NCI-H187 (cell line): ENCODE measurements at regions not wholly inside any gene's neighbourhood (a gene's known extent, or its start where the extent isn't known, plus 50 kb on each side); places are given as distances from the start of the nearest gene placed in this dataset.
A peak's percentile ranks its signal among the peaks of the same experiment; 100 is the strongest.
"Not testable (repeated sequence)": the region's sequence is repeated elsewhere in the genome, so short reads cannot be mapped to it uniquely, and the experiment has no call there.

Experiments used
- DNase-seq, 2 experiments: peaks; one replicate each; lab custom pipeline; 2025; lab: John Stamatoyannopoulos, UW

- no peak for DNase-seq
These were observed 692.4 kb downstream of the MTRR start for GRCh38 chr5:8561224-8561840.

GRCh38 chr5:8561854-8562253 is 692.9 kb downstream of the MTRR start:
- DNase-seq, result no peak

- not testable (repeated sequence) for DNase-seq
These were observed 694.6 kb downstream of the MTRR start for GRCh38 chr5:8563540-8563939.

DNA sequence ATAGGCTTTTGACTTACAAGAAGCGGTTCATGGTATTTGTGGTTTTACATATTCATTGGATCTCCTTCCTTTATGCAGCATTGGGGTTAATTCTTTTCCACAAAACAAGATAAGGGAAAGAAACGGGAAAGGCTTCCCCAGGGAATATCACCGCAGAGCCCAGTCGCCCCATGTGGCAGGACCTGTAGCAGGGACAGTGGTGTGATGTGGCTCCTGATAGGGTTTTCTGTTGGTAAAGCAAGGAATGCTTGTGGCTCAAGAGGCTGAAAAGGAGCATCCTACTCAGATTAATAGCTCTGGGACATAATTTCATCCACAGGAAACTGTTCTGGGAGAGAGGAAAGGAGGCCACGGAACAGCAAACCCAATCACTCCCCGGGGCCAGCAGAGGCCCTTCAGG is 699.9 kb downstream of the MTRR start:
- DNase-seq, result no peak

GRCh38 chr5:8570528-8570927 is 701.6 kb downstream of the MTRR start:
- no peak for DNase-seq

GRCh38 chr5:8576178-8576577 is 707.2 kb downstream of the MTRR start:
- DNase-seq, result no peak

GRCh38 chr5:8577792-8578191 is 708.8 kb downstream of the MTRR start:
- DNase-seq, result no peak

DNA sequence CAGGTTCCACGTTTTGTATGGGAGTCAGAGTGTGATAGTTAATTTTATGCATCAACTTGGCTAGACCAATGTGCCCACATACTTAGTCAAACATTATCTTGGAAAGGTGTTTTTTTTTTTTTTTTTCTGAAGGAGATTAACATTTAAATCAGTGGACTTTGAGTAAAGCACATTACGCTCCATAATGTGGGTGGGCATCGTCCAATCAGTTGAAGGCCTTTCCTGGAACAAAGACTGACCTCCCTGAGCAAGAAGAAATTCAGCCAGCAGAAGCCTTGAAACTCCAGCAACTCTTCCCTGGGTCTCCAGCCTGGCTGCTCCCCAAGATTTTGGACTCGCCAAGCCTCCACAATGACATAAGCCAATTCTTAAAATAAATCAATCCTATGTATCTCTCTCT is 711.4 kb downstream of the MTRR start:
- DNase-seq, result no peak

- DNase-seq, result no peak
These were observed 712.1 kb downstream of the MTRR start for GRCh38 chr5:8581047-8581446.

DNA sequence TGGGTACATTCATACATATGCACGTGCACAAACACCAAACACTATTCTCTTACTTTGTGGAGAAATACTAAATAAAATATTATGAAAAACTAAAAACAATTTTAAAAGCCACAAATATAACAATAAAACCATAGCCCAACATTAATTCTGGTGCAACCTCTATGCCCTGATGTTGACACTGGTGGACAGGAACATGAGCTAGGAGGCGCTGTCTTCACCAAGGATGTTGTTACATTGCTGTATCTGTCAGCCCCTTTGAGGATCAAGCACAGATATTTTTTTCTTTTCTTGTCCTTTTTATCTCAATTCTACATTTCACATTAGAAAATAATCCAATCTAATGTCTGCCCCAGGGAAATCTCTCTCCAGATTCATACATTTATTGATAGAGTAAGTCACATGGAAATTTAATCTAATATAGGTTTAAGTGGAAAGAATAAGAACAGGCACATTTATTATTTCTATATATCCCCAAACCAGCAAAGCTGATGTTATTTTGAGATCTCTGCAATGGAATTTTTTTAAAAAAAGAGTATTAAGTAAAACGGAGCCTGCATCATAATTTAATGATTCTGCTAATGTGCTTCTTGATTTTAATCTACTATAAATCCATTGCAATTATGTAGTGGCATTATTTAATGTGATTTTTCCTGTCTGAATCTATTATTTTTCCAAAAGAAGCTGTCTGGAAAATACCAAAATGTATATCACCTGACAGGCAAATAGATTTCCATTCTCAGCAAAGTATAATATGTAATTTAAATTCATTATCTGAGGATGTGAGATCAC is 716.5 kb downstream of the MTRR start:
- no peak for DNase-seq

DNA sequence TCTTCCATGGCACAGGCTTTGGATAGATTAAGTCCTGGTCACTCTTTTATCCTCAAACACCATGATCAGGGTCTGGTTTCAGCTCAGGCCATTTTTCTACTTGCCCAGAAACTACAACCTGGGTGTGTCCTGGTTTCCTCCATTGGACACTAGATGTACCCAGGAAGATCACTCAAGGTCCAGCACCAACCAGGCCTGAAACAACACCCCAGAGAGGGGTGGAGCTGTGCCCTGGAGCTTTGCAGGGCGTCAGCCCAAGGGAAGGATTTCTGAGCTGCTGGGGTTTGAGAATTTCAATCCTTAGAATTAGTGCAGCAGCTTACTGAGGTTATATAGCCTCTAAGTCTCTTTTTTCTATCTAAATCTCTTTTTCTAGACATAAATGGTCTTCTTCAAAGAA is 722.0 kb downstream of the MTRR start:
- DNase-seq, result no peak

DNA sequence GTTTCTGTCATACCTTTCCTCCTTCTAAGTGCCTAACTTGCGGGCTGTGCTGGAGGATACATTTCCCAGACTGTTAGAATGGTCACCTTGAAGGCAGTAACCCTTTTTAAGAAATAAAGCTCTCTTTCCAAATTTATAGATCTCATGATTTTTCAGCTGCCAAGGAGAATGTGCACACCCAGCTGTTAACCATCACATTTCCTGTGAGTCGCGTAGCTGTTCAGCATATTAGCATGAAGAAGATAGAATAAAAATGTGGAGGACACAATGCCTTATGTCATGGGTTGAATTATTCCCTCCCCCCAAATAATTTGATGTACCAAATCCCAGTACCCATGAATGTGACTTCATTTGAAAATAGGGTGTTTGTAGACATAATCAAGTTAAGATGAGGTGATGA is 729.4 kb downstream of the MTRR start:
- no peak for DNase-seq

DNA sequence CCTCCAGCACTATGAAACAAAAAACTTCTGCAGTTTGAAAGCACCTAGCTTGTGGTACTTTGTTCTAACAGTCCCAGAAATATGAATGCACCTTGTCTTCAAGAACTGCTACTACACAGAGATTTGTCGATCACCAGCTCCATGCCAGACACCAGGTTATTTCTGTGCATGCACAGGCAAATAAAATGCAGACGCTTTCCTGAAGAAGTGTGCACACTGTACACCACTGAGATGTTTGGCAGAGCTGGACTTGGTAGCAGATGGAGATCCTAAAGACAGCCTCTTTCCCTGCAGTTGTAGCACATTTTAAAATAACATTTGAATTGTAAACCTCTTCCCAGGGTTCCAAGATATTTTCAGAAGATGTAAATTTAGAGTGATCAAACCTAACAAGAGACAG is 730.0 kb downstream of the MTRR start:
- no peak for DNase-seq

DNA sequence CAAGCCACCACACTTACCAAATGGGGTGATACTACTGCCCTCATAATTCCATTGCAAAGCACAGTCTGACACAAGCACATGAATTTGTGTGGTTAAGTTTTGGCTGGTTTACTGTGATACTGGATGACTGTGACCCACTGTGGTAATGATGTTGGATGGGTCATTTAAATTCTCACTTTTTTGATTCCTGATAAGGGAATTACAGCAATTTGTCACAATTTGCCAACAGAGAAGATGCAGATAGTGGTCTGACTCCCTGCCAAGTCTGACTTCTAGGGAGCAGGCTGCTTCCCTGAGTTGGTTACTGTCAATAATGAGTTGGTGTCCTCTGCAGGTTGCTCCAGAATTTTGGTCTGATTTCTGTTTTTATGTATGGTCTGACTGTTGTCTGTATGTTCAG is 731.9 kb downstream of the MTRR start:
- no peak for DNase-seq

DNA sequence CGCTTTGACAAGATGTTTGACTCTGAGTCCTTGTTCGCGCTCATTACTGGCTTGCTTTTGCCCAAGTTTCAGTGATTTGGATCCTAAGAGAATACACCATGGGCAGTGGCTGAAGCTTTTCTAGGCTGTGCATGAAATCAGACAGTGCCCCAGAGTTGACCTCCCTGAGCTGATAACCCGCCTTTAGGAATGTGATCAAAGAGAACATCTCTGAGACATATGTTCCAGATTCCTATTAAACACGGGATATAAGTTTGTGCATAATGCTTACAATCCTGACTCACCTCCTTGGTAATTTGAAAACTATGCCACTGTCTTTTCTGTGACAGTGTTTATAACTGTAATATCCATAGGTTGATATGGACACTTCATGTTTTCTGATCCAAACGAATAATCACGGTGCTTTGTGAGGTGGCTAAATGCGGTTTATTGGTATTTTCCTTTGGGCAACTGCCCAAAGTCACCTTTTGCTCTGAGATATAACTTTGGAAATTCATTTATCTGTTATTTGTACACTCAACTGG is 732.9 kb downstream of the MTRR start:
- DNase-seq, result no peak

DNA sequence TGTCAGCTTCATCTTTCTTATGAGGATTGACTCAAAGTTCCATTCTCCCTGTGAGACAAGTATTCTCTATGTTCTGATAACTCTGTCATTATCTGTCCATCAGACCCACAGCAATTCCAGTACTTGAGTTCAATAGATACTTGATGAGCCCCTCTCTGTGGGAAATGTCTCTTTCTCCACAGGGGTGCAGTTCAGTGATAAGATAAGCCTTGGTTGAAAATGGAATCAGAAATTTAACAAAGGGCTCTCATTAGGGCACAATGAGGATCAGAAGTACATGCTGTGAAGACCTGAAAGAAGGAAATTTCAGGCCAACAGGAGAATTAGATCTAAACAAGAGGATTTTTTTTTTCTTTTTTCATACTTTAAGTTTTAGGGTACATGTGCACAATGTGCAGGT is 737.3 kb downstream of the MTRR start:
- DNase-seq, result no peak

DNA sequence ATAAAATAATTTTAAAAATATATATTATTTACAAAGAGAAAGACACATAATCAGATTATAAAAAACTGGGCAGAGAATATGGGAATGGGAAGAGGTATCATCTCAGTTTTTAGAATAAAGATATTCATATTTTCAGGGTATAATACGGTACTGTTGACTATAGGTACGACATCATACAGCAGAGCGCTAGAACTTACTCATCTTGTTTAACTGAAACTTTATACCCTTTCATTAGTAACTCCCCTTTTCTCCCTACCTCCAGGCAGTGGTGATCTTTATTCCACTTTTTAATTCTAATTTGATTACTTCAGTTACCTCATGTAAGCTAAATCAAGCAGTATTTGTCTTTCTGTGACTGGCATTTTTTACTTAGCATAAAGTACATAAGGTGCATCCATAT is 742.1 kb downstream of the MTRR start:
- no peak for DNase-seq

- DNase-seq, result no peak
These were observed 744.2 kb downstream of the MTRR start for GRCh38 chr5:8613078-8613685.

GRCh38 chr5:8615142-8615858 is 746.4 kb downstream of the MTRR start:
- DNase-seq, result no peak

DNA sequence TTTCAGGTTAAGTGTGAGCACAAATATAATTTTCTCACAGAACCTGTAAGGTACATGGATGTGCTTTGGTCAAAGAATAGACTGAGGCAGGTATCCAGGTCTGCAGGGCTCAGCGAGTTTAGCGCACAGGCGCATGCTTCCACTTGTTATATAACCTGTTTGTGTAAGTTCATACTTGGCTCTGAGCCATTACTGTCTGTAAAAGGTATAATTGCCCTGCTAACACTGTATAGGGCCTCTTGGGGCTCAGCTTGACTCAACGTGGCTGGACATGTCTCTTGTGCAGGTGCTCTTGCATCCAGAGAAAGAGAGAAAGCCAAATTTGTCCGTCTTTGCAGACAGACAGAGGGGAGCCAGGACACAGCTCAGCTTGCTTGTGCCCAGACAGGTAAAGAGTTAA is 759.6 kb downstream of the MTRR start:
- peak; percentile 50 to 68 for DNase-seq

- DNase-seq, result no peak
These were observed 764.3 kb downstream of the MTRR start for GRCh38 chr5:8633259-8633658.

DNA sequence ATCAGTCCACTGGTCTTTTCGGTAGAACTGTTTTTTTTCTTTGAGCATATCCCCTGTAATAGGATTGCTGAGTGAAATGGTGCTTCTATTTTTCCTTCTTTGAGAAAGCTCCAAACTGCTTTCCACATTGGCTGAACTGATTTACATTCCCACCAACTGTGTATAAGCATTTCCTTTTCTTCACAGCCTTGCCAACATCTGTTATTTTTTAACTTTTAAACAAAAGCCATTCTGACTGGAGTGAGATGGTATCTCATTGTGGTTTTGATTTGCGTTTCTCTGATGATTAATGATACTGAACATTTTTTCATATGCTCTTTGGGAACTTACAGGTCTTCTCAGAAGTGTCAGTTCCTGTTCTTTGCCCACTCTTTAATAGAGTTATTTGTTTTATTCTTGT is 764.7 kb downstream of the MTRR start:
- no peak for DNase-seq

GRCh38 chr5:8634219-8634618 is 765.3 kb downstream of the MTRR start:
- DNase-seq, result no peak
